ENCODE measurements at regions not wholly inside any gene's neighbourhood (a gene's known extent, or its start where the extent isn't known, plus 50 kb on each side); places are given as distances from the start of the nearest gene placed in this dataset.

- DNase-seq = no peak
- Mint-ChIP-seq H3K4me1 (peaks cover 0 to 5% (median 0%) of the 10 kb centered on the region in 4 donors), H3K27ac (peak overlapping the region in 2 of 3 donors; percentile 18 to 90), H3K4me3 (no peak overlapping the region), H3K36me3 (peaks cover 3% of the 10 kb centered on the region), H3K9me3 (peaks cover 0 to 3% (median 0%) of the 10 kb centered on the region in 7 donors), H3K27me3 (peaks cover under 1% of the 10 kb centered on the region)
- no peaks in the 10 kb centered on the region for H3K9me3 ChIP-seq (ENCODE audit: control insufficient read depth in 2 of 2, low read length in 2 of 2)
- no peaks in the 10 kb centered on the region for H3K36me3 ChIP-seq (ENCODE audit: control insufficient read depth, insufficient read depth, low read length)
- no peaks in the 10 kb centered on the region for H3K4me1 ChIP-seq (ENCODE audit: control insufficient read depth, insufficient read depth, low read length, poor library complexity, severe bottlenecking)
- no peak for ATAC-seq (ENCODE audit: low read depth in 2 of 2)
- H3K27ac ChIP-seq (ENCODE audit: insufficient read depth, low read length, poor library complexity, severe bottlenecking) = no peak overlapping the region
- no peaks in the 10 kb centered on the region for H3K27me3 ChIP-seq (ENCODE audit: control insufficient read depth, insufficient read depth, low read length)
- no peak overlapping the region for H3K4me3 ChIP-seq (ENCODE audit: low read depth, low read length)
These were observed 239.4 kb upstream of the ZPLD1 start for GRCh38 chr3:102195198-102195948.

GRCh38 chr3:102200126-102200525, 234.7 kb upstream of the ZPLD1 start:
- H3K27ac Mint-ChIP-seq = no peak overlapping the region
- Histone ChIP-seq H3K27me3 (ENCODE audit: control insufficient read depth, insufficient read depth, low read length) (no peaks in the 10 kb centered on the region), H3K36me3 (ENCODE audit: control insufficient read depth, insufficient read depth, low read length) (no peaks in the 10 kb centered on the region), H3K4me3 (ENCODE audit: low read depth, low read length) (no peak overlapping the region), H3K27ac (ENCODE audit: insufficient read depth, low read length, poor library complexity, severe bottlenecking) (no peak overlapping the region), H3K9me3 (ENCODE audit: control insufficient read depth in 2 of 2, low read length in 2 of 2) (no peaks in the 10 kb centered on the region), H3K4me1 (ENCODE audit: control insufficient read depth, insufficient read depth, low read length, poor library complexity, severe bottlenecking) (no peaks in the 10 kb centered on the region)
- H3K4me3 Mint-ChIP-seq = no peak overlapping the region
- H3K4me1 Mint-ChIP-seq = peaks cover 0 to 2% (median 0%) of the 10 kb centered on the region in 4 donors
- H3K27me3 Mint-ChIP-seq = peaks cover 5% of the 10 kb centered on the region
- peaks cover 3% of the 10 kb centered on the region for H3K36me3 Mint-ChIP-seq
- ATAC-seq (ENCODE audit: low read depth in 2 of 2) = no peak
- DNase-seq = no peak
- peaks cover 0 to 1% (median 0%) of the 10 kb centered on the region in 7 donors for H3K9me3 Mint-ChIP-seq

- Mint-ChIP-seq H3K4me3 (no peak overlapping the region), H3K9me3 (peaks cover 0 to 1% (median 0%) of the 10 kb centered on the region in 7 donors), H3K27ac (no peak overlapping the region), H3K4me1 (no peaks in the 10 kb centered on the region), H3K36me3 (peaks cover 3% of the 10 kb centered on the region), H3K27me3 (peaks cover 5% of the 10 kb centered on the region)
- Histone ChIP-seq H3K4me3 (ENCODE audit: low read depth, low read length) (no peak overlapping the region), H3K9me3 (ENCODE audit: control insufficient read depth in 2 of 2, low read length in 2 of 2) (no peaks in the 10 kb centered on the region), H3K27ac (ENCODE audit: insufficient read depth, low read length, poor library complexity, severe bottlenecking) (no peak overlapping the region), H3K4me1 (ENCODE audit: control insufficient read depth, insufficient read depth, low read length, poor library complexity, severe bottlenecking) (no peaks in the 10 kb centered on the region), H3K27me3 (ENCODE audit: control insufficient read depth, insufficient read depth, low read length) (no peaks in the 10 kb centered on the region), H3K36me3 (ENCODE audit: control insufficient read depth, insufficient read depth, low read length) (no peaks in the 10 kb centered on the region)
- no peak for DNase-seq
- no peak for ATAC-seq (ENCODE audit: low read depth in 2 of 2)
These were observed 234.3 kb upstream of the ZPLD1 start for GRCh38 chr3:102200560-102200959.

- Histone ChIP-seq H3K4me3 (ENCODE audit: low read depth, low read length) (no peak overlapping the region), H3K36me3 (ENCODE audit: control insufficient read depth, insufficient read depth, low read length) (no peaks in the 10 kb centered on the region), H3K9me3 (ENCODE audit: control insufficient read depth in 2 of 2, low read length in 2 of 2) (no peaks in the 10 kb centered on the region), H3K4me1 (ENCODE audit: control insufficient read depth, insufficient read depth, low read length, poor library complexity, severe bottlenecking) (no peaks in the 10 kb centered on the region), H3K27ac (ENCODE audit: insufficient read depth, low read length, poor library complexity, severe bottlenecking) (no peak overlapping the region), H3K27me3 (ENCODE audit: control insufficient read depth, insufficient read depth, low read length) (peaks cover 2% of the 10 kb centered on the region)
- Mint-ChIP-seq H3K4me1 (no peaks in the 10 kb centered on the region), H3K36me3 (peaks cover 3% of the 10 kb centered on the region), H3K27me3 (peaks cover 5% of the 10 kb centered on the region), H3K27ac (no peak overlapping the region), H3K9me3 (peaks cover 0 to 6% (median 2%) of the 10 kb centered on the region in 7 donors), H3K4me3 (no peak overlapping the region)
- DNase-seq (no peak), ATAC-seq (ENCODE audit: low read depth in 2 of 2) (no peak)
These were observed 229.2 kb upstream of the ZPLD1 start for GRCh38 chr3:102205647-102206046.

GRCh38 chr3:102206511-102207031, 228.2 kb upstream of the ZPLD1 start:
- Mint-ChIP-seq H3K36me3 (peaks cover 3% of the 10 kb centered on the region), H3K4me1 (no peaks in the 10 kb centered on the region), H3K9me3 (peaks cover 0 to 6% (median 2%) of the 10 kb centered on the region in 7 donors), H3K4me3 (no peak overlapping the region), H3K27ac (peak overlapping the region in 1 of 3 donors; percentile 70), H3K27me3 (peaks cover 10% of the 10 kb centered on the region)
- ATAC-seq (ENCODE audit: low read depth in 2 of 2) (no peak), DNase-seq (no peak)
- Histone ChIP-seq H3K36me3 (ENCODE audit: control insufficient read depth, insufficient read depth, low read length) (no peaks in the 10 kb centered on the region), H3K27ac (ENCODE audit: insufficient read depth, low read length, poor library complexity, severe bottlenecking) (no peak overlapping the region), H3K4me1 (ENCODE audit: control insufficient read depth, insufficient read depth, low read length, poor library complexity, severe bottlenecking) (no peaks in the 10 kb centered on the region), H3K4me3 (ENCODE audit: low read depth, low read length) (no peak overlapping the region), H3K9me3 (ENCODE audit: control insufficient read depth in 2 of 2, low read length in 2 of 2) (no peaks in the 10 kb centered on the region), H3K27me3 (ENCODE audit: control insufficient read depth, insufficient read depth, low read length) (peaks cover 2% of the 10 kb centered on the region)

- Mint-ChIP-seq H3K27me3 (peaks cover 10% of the 10 kb centered on the region), H3K4me3 (no peak overlapping the region), H3K36me3 (peaks cover 3% of the 10 kb centered on the region), H3K9me3 (peaks cover 0 to 6% (median 3%) of the 10 kb centered on the region in 7 donors), H3K27ac (no peak overlapping the region), H3K4me1 (no peaks in the 10 kb centered on the region)
- Histone ChIP-seq H3K4me3 (ENCODE audit: low read depth, low read length) (no peak overlapping the region), H3K4me1 (ENCODE audit: control insufficient read depth, insufficient read depth, low read length, poor library complexity, severe bottlenecking) (no peaks in the 10 kb centered on the region), H3K27me3 (ENCODE audit: control insufficient read depth, insufficient read depth, low read length) (peaks cover 2% of the 10 kb centered on the region), H3K27ac (ENCODE audit: insufficient read depth, low read length, poor library complexity, severe bottlenecking) (no peak overlapping the region), H3K36me3 (ENCODE audit: control insufficient read depth, insufficient read depth, low read length) (no peaks in the 10 kb centered on the region), H3K9me3 (ENCODE audit: control insufficient read depth in 2 of 2, low read length in 2 of 2) (no peaks in the 10 kb centered on the region)
- DNase-seq = no peak
- no peak for ATAC-seq (ENCODE audit: low read depth in 2 of 2)
These were observed 227.7 kb upstream of the ZPLD1 start for GRCh38 chr3:102207151-102207571.

- Histone ChIP-seq H3K27ac (ENCODE audit: insufficient read depth, low read length, poor library complexity, severe bottlenecking) (no peak overlapping the region), H3K4me3 (ENCODE audit: low read depth, low read length) (peak overlapping the region; percentile 3), H3K9me3 (ENCODE audit: control insufficient read depth in 2 of 2, low read length in 2 of 2) (no peaks in the 10 kb centered on the region), H3K36me3 (ENCODE audit: control insufficient read depth, insufficient read depth, low read length) (no peaks in the 10 kb centered on the region), H3K27me3 (ENCODE audit: control insufficient read depth, insufficient read depth, low read length) (no peaks in the 10 kb centered on the region), H3K4me1 (ENCODE audit: control insufficient read depth, insufficient read depth, low read length, poor library complexity, severe bottlenecking) (no peaks in the 10 kb centered on the region)
- H3K4me3 Mint-ChIP-seq = no peak overlapping the region
- no peak for ATAC-seq (ENCODE audit: low read depth in 2 of 2)
- peaks cover 13% of the 10 kb centered on the region for H3K27me3 Mint-ChIP-seq
- peaks cover 0 to 5% (median 1%) of the 10 kb centered on the region in 7 donors for H3K9me3 Mint-ChIP-seq
- no peak for DNase-seq
- H3K36me3 Mint-ChIP-seq = no peaks in the 10 kb centered on the region
- peaks cover 0 to 7% (median 0%) of the 10 kb centered on the region in 4 donors for H3K4me1 Mint-ChIP-seq
- no peak overlapping the region for H3K27ac Mint-ChIP-seq
These were observed 219.6 kb upstream of the ZPLD1 start for GRCh38 chr3:102215166-102215565.
